Progenitor cell of endocrine pancreas (in vitro differentiated cells): ENCODE measurements at regions not wholly inside any gene's neighbourhood (a gene's known extent, or its start where the extent isn't known, plus 50 kb on each side); places are given as distances from the start of the nearest gene placed in this dataset.

Experiments
- DNase-seq: peaks from one replicate; pipeline ENCODE4 v3.0.0; 2021; ENCODE audit warnings: low spot score; ENCODE audit not compliant: unreplicated experiment
- H3K27ac Mint-ChIP-seq: 2 replicates; pipeline ENCODE4 v1.8.0; 2021; ENCODE audit warnings: mild to moderate bottlenecking, moderate library complexity, mixed read lengths
- H3K27me3 Mint-ChIP-seq: 2 replicates; pipeline ENCODE4 v1.8.0; 2021; ENCODE audit warnings: mixed read lengths
- H3K36me3 Mint-ChIP-seq: 2 replicates; pipeline ENCODE4 v1.8.0; 2022; ENCODE audit warnings: mixed read lengths; ENCODE audit not compliant: insufficient read depth
- H3K4me1 Mint-ChIP-seq: 2 replicates; pipeline ENCODE4 v1.8.0; 2021; ENCODE audit warnings: low read depth, mixed read lengths
- H3K4me3 Mint-ChIP-seq: 2 replicates; pipeline ENCODE4 v1.8.0; 2021; ENCODE audit warnings: low read depth, mild to moderate bottlenecking, moderate library complexity, mixed read lengths
- H3K9me3 Mint-ChIP-seq: 2 replicates; pipeline ENCODE4 v1.8.0; 2021; ENCODE audit warnings: low read depth, mixed read lengths
- CTCF ChIP-seq: fragments of 200-600 bp; sonication (generic); IDR thresholded peaks from one replicate; pipeline ENCODE4 v1.5.0; 2021; ENCODE audit warnings: antibody characterized with exemption, mild to moderate bottlenecking; ENCODE audit not compliant: unreplicated experiment

DNA sequence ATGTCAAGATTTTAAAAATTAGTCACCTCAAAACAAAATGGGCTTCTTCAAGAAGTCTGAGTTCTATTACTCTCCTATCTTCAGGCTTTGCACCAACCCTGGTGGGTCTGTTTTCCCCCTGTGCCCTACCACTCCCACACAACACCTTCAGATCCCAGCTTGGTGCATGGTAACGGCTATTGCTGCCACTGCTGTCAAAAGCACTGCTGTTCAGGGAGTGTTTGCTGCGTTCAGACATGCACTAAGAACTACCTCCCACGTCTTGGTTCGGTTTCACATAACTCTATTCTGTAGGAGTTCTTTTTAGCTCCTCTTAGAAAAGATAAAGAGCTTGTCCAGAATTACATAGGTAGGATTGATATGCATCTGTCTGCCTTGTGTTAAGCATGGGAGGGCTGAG, 799.2 kb downstream of the NR2F2 start:
- peaks cover 4% of the 10 kb centered on the region for H3K9me3 Mint-ChIP-seq
- TF ChIP-seq CTCF, result no peak
- H3K4me1 Mint-ChIP-seq, result no peaks in the 10 kb centered on the region
- no peak overlapping the region for H3K27ac Mint-ChIP-seq
- H3K4me3 Mint-ChIP-seq, result no peak overlapping the region
- H3K27me3 Mint-ChIP-seq, result no peaks in the 10 kb centered on the region
- no peaks in the 10 kb centered on the region for H3K36me3 Mint-ChIP-seq
- no peak for DNase-seq

GRCh38 chr15:97140216-97140615, 809.7 kb downstream of the NR2F2 start:
- H3K36me3 Mint-ChIP-seq, result no peaks in the 10 kb centered on the region
- peaks cover 3% of the 10 kb centered on the region for H3K27me3 Mint-ChIP-seq
- no peak for DNase-seq
- no peaks in the 10 kb centered on the region for H3K4me1 Mint-ChIP-seq
- H3K9me3 Mint-ChIP-seq, result peaks cover 7% of the 10 kb centered on the region
- H3K4me3 Mint-ChIP-seq, result no peak overlapping the region
- no peak for TF ChIP-seq CTCF
- H3K27ac Mint-ChIP-seq, result no peak overlapping the region

DNA sequence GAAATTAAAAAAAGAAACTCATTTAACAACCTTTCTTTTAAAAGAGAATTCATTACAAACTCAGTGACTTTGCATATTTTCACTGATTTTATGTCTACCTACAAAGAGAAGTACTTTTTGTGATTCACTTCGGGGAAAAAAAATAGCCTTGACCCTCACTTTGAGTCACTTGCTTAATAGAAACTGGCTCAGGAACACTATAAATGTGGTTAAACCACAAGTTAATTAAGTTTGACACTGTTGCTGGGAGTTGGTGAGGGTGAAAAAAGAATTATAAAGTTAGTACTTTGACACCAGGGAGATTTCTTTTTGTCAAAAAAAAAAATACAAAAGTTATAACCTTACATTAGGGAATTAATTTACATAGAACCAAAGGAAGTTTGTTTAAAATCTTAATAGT, 810.9 kb downstream of the NR2F2 start:
- TF ChIP-seq CTCF, result no peak
- no peak for DNase-seq
- peaks cover 3% of the 10 kb centered on the region for H3K9me3 Mint-ChIP-seq
- no peak overlapping the region for H3K4me3 Mint-ChIP-seq
- H3K36me3 Mint-ChIP-seq, result no peaks in the 10 kb centered on the region
- H3K27ac Mint-ChIP-seq, result no peak overlapping the region
- peaks cover 3% of the 10 kb centered on the region for H3K27me3 Mint-ChIP-seq
- no peaks in the 10 kb centered on the region for H3K4me1 Mint-ChIP-seq

GRCh38 chr15:97141871-97142270, 811.4 kb downstream of the NR2F2 start:
- DNase-seq, result no peak
- Mint-ChIP-seq H3K4me1 (no peaks in the 10 kb centered on the region), H3K36me3 (no peaks in the 10 kb centered on the region), H3K27me3 (peaks cover 3% of the 10 kb centered on the region), H3K9me3 (no peaks in the 10 kb centered on the region), H3K27ac (no peak overlapping the region), H3K4me3 (no peak overlapping the region)
- no peak for TF ChIP-seq CTCF

DNA sequence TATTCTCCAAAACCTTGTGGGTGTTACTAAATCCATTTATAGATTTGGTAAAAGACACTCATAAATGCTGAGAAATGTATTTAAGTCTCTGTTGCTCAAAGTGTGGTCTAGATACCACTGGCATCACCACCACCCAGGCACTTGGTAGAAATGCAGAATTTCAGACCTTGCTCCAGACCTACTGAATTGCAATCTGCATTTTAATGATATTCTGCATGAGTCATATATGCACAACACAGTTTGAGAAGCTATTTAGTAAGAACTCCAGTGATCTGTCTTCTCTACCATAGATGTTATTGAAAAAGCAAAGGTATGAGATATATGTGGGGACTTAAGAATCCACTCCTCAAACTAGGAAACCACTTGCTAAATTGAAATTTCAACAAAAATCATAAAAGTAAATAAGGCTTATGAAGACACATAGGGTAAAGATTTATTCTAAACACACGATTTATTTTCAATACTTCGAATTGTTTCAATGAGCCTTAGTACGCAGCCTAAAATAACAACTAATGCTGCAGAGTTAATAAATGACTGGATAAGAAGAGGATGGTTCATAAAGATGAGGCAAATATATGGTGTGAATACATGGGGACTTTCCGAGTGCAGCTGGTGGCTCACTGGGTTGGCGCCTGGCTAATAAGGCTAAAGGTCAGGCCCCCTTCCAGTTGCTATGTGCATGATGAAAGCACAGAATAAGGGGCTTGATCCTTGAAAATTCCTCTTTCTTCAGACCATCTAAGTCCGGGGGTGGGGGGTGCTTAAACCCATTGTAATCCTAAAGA, 813.3 kb downstream of the NR2F2 start:
- Mint-ChIP-seq H3K4me3 (no peak overlapping the region), H3K36me3 (no peaks in the 10 kb centered on the region), H3K27me3 (peaks cover 3% of the 10 kb centered on the region), H3K4me1 (no peaks in the 10 kb centered on the region), H3K9me3 (no peaks in the 10 kb centered on the region), H3K27ac (no peak overlapping the region)
- TF ChIP-seq CTCF, result no peak
- DNase-seq, result no peak
